Loucy (cell line): ENCODE measurements at regions not wholly inside any gene's neighbourhood (a gene's known extent, or its start where the extent isn't known, plus 50 kb on each side); places are given as distances from the start of the nearest gene placed in this dataset.

ENCODE experiments used
- H2AFZ ChIP-seq: fragments of 200-600 bp; sonication (generic); 2 replicates; pipeline ENCODE4 v1.6.0; 2016; ENCODE audit warnings: antibody characterized with exemption, mild to moderate bottlenecking, low read length, moderate library complexity
- H3F3A ChIP-seq: fragments of 200-600 bp; 2 replicates; pipeline ENCODE4 v1.6.0; 2016; ENCODE audit warnings: antibody characterized with exemption, low read depth, mild to moderate bottlenecking
- H3K27me3 ChIP-seq: fragments of 200-600 bp; sonication (generic); 2 replicates; pipeline ENCODE4 v1.6.1; 2014; ENCODE audit warnings: low read length, mild to moderate bottlenecking; ENCODE audit not compliant: insufficient read depth, poor library complexity, severe bottlenecking
- H3K36me3 ChIP-seq: fragments of 200-600 bp; sonication (generic); 2 replicates; pipeline ENCODE4 v1.6.1; 2016; ENCODE audit warnings: low read length; ENCODE audit not compliant: insufficient read depth
- H3K4me1 ChIP-seq: fragments of 200-600 bp; sonication (generic); 2 replicates; pipeline ENCODE4 v1.5.1; 2014; ENCODE audit warnings: low read length, mild to moderate bottlenecking; ENCODE audit not compliant: insufficient read depth, poor library complexity, severe bottlenecking
- H3K4me2 ChIP-seq: fragments of 200-600 bp; sonication (generic); 2 replicates; pipeline ENCODE4 v1.6.0; 2014; ENCODE audit warnings: antibody characterized with exemption, low read length, low read depth, mild to moderate bottlenecking; ENCODE audit not compliant: poor library complexity, severe bottlenecking
- H3K4me3 ChIP-seq: fragments of 200-600 bp; sonication (generic); 2 replicates; pipeline ENCODE4 v1.5.1; 2014; ENCODE audit warnings: low read length, mild to moderate bottlenecking, mixed read lengths; ENCODE audit not compliant: poor library complexity, severe bottlenecking
- H3K79me2 ChIP-seq: fragments of 200-600 bp; sonication (generic); 2 replicates; pipeline ENCODE4 v1.6.1; 2014; ENCODE audit warnings: low read length; ENCODE audit not compliant: insufficient read depth
- H3K9ac ChIP-seq: fragments of 200-600 bp; sonication (generic); 2 replicates; pipeline ENCODE4 v1.6.0; 2014; ENCODE audit warnings: mild to moderate bottlenecking, low read depth, low read length, moderate library complexity; ENCODE audit not compliant: poor library complexity, severe bottlenecking
- H3K9me2 ChIP-seq: fragments of 200-600 bp; sonication (generic); replicated peaks from 2 replicates; pipeline ENCODE4 v1.6.1; 2016; ENCODE audit warnings: low read depth, low read length, mixed read lengths
- H3K9me3 ChIP-seq: fragments of 200-600 bp; sonication (generic); 2 replicates; pipeline ENCODE4 v1.6.1; 2014; ENCODE audit warnings: mild to moderate bottlenecking, antibody characterized with exemption, low read length, low read depth; ENCODE audit not compliant: insufficient read depth
- H4K20me1 ChIP-seq: fragments of 200-600 bp; sonication (generic); 2 replicates; pipeline ENCODE4 v1.6.0; 2014; ENCODE audit warnings: antibody characterized with exemption, low read length, mild to moderate bottlenecking; ENCODE audit not compliant: insufficient read depth, poor library complexity, severe bottlenecking
- EZH2phosphoT487 ChIP-seq: fragments of 200-600 bp; IDR thresholded peaks from 2 replicates; pipeline ENCODE4 v1.6.1; 2018; ENCODE audit warnings: antibody characterized with exemption, mild to moderate bottlenecking, moderate library complexity, borderline replicate concordance
- TF ChIP-seq, protein P1 (sequence below): fragments of 200-600 bp; sonication (generic); conservative IDR thresholded peaks from 2 replicates; pipeline ENCODE4 v1.5.1; 2014; ENCODE audit warnings: mild to moderate bottlenecking, antibody characterized with exemption, low read length

DNA sequence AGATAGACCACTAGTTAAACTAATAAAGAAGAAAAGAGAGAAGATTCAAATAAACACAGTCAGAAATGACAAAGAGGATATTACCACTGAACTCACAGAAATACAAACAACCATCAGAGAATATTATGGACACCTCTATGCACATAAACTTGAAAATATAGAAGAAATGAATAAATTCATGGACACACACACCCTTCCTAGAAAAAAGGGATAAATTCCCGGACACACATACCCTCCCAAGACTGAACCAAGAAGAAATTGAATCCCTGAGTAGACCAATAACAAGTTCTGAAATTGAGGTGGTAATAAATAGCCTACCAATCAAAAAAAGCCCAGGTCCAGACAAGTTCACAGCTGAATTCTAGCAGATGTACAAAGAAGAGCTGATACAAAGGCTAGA, 187.9 kb downstream of the SEC23A start:
- H3K9me3 ChIP-seq = no peaks in the 10 kb centered on the region
- no peaks in the 10 kb centered on the region for H3K79me2 ChIP-seq
- no peak for TF ChIP-seq EZH2phosphoT487
- TF ChIP-seq, protein P1, sequence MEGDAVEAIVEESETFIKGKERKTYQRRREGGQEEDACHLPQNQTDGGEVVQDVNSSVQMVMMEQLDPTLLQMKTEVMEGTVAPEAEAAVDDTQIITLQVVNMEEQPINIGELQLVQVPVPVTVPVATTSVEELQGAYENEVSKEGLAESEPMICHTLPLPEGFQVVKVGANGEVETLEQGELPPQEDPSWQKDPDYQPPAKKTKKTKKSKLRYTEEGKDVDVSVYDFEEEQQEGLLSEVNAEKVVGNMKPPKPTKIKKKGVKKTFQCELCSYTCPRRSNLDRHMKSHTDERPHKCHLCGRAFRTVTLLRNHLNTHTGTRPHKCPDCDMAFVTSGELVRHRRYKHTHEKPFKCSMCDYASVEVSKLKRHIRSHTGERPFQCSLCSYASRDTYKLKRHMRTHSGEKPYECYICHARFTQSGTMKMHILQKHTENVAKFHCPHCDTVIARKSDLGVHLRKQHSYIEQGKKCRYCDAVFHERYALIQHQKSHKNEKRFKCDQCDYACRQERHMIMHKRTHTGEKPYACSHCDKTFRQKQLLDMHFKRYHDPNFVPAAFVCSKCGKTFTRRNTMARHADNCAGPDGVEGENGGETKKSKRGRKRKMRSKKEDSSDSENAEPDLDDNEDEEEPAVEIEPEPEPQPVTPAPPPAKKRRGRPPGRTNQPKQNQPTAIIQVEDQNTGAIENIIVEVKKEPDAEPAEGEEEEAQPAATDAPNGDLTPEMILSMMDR = no peak
- H3K4me2 ChIP-seq = no peak overlapping the region
- H3K4me1 ChIP-seq = no peaks in the 10 kb centered on the region
- no peak overlapping the region for H3K9ac ChIP-seq
- no peak overlapping the region for H3K4me3 ChIP-seq
- no peaks in the 10 kb centered on the region for H4K20me1 ChIP-seq
- no peaks in the 10 kb centered on the region for H3K36me3 ChIP-seq
- no peaks in the 10 kb centered on the region; the same call in 1 of the 2 replicates for H3K9me2 ChIP-seq
- no peaks in the 10 kb centered on the region for H3F3A ChIP-seq
- H2AFZ ChIP-seq = no peak overlapping the region
- no peaks in the 10 kb centered on the region for H3K27me3 ChIP-seq

GRCh38 chr14:38910092-38910491, 192.9 kb downstream of the SEC23A start:
- no peak overlapping the region for H3K4me2 ChIP-seq
- no peaks in the 10 kb centered on the region for H3K9me2 ChIP-seq
- H3K79me2 ChIP-seq = no peaks in the 10 kb centered on the region
- no peaks in the 10 kb centered on the region for H3K9me3 ChIP-seq
- H3K9ac ChIP-seq = no peak overlapping the region
- H3K4me3 ChIP-seq = no peak overlapping the region
- H2AFZ ChIP-seq = no peak overlapping the region
- H3K36me3 ChIP-seq = no peaks in the 10 kb centered on the region
- TF ChIP-seq EZH2phosphoT487 = no peak
- TF ChIP-seq, protein P1 = no peak
- no peaks in the 10 kb centered on the region for H3K27me3 ChIP-seq
- no peaks in the 10 kb centered on the region for H4K20me1 ChIP-seq
- no peaks in the 10 kb centered on the region for H3K4me1 ChIP-seq
- no peaks in the 10 kb centered on the region for H3F3A ChIP-seq

DNA sequence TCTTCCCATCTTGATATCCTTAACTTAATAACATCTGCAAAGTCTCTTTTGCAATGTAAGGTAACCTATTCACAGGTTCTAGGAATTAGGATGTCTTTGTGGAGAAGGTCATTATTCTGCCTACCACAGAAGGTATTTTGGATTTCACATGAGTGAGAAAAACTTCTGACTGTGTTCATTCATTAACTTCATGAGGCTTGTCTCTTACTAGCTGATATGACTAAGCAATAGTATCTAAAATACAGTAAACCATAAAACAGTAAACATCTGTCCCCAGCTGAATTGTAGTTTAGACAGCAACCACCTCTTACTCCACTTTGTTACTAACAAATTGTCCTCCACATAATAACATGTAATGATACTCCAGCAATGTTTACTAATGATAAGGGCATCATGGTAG, 198.1 kb downstream of the SEC23A start:
- Histone ChIP-seq H3K9ac (no peak overlapping the region), H3K9me3 (no peaks in the 10 kb centered on the region), H3K27me3 (no peaks in the 10 kb centered on the region), H3K4me2 (no peak overlapping the region), H3K4me1 (no peaks in the 10 kb centered on the region), H4K20me1 (no peaks in the 10 kb centered on the region), H3K36me3 (no peaks in the 10 kb centered on the region), H3K4me3 (no peak overlapping the region), H3K9me2 (no peaks in the 10 kb centered on the region), H3F3A (no peaks in the 10 kb centered on the region), H3K79me2 (no peaks in the 10 kb centered on the region), H2AFZ (no peak overlapping the region)
- TF ChIP-seq, protein P1 = no peak
- TF ChIP-seq EZH2phosphoT487 = no peak
